Muscle of back (tissue), 3 donors: ENCODE measurements at regions not wholly inside any gene's neighbourhood (a gene's known extent, or its start where the extent isn't known, plus 50 kb on each side); places are given as distances from the start of the nearest gene placed in this dataset.

ENCODE experiments used
- DNase-seq, 3 donors: peaks; one replicate each; pipeline versions ENCODE4 v3.0.0 to v3.0.0-alpha.2; 2013

DNA sequence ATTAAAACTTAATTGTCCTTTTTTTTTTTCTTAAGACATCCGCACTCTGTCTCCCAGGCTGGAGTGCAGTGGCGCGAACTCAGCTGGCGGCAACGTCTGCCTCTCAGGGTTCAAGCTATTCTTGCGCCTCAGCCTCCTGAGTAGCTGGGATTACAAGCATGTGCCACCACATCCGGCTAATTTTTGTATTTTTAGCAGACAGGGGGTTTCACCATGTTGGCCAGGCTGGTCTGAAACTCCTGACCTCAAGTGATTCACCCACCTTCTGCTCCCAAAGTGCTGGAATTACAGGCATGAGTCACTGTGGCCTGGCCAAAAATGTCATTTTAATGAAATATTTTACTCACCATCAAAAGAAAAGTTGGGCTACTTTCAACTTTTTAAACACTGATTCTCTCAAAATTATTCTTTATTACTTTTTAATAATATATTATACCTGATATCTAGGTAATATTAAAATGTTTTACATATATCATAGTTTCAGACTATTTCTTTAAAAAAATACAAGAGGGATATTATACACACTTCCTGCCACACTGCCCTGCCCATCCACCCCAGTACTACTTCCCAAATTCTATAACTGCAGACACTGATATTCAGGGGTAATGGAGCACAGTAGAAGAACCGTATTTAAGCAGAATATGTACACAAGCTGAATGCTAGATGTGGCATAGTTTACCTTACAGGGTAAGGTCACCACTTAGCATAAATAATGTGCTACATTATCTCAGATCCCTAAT is 723.9 kb upstream of the ZNF385D start:
- DNase-seq = no peak

DNA sequence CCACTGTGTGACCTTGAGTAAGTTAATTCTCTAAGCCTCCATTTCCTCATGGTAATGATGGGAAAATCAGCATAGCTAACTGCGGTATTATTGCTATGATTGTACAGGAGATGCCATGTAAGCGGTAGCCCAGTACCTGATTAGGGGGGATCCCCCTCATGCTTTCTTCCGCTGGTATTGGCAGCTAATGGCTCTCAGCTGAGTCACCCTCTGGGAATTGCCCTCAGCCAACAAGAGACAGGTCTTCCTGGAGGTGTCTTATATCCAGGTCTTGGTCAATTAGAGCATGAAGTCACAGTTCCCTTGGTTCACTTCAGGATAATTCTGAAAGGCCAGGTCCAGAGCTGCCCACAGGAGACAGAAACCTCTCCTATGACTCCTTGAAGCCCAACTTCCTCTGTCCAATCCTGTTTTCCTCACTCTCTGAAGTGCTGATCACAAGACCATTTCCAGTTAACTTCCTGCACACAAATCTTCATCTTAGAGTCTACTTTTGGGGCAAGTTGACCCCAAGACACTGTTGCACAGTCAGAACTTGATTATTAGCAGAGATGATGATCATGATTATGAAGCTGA is 724.7 kb upstream of the ZNF385D start:
- no peak for DNase-seq

DNA sequence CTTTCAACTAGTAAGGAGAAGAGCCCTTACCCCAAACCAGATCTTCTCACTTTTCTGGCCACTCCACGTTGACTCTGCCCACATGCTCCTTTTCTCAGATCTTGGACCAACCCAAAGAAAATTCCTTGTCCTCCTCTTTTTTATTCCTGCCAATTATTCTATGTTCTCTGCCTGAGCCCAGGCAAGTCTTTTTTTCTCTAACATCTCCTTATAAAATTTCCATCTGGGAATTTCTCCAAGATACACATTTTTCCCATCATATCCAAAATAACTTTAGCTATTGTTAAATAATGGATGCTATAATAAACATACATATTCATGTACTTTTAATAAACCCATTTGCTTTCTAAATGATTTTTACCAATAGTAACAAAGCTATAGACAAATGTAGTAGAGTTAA is 726.0 kb upstream of the ZNF385D start:
- peak; percentile 34 to 69 (median 34) for DNase-seq

DNA sequence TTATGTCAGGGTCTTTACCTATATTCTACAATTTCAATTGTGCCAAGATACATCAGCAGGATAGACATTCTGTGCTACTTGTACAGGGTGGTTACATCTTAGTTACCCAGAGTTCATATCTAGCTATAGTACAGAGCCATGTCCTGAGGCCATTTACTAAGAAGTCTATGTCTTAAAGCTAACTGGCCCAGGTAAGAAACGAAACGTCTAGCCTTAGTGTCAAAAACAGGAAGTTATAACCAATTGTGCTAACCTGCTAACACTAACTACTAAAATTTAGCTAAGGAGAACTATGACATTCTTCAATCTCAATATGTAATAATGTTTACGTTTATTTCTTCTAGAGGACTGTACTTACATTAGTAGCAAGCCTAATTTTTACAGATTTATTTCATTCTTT is 717.2 kb upstream of the UBE2E2 start:
- DNase-seq = no peak

DNA sequence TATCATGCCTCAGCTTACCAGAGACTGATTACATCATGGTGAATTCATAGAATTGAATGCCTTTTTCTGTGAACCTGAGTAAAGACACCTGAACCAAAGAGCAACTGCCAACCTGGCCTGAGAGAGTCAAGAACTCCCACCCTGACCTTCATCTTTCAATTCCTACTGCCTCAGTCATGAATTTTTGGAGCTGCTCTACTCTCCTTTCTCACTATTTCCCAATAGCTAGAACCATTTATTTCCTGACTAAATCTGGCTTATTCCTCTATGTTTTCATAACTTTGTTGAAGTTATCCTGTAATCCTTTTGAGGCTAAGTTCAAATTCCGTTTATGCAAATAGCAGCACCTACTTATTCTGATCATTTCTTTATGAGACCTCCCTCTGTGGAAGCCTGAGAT is 712.4 kb upstream of the UBE2E2 start:
- DNase-seq = no peak

DNA sequence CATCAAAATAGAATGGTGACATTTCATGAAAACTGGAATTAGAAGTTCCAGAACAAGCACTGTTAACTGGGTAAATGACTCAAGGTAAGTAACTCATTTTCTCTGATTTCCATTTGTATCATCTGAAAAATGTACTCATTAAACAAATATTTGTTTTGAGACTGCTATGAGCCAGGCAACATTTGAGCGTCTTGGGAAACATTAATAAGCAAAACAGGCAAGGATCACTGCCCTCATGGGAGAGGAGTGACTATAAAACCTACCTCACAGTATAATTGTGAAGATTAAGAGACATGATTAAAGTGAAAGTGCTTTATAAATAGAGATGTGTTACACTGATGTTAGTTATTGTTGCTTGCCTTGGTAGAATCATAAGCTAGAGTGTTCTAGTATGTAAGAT is 711.8 kb upstream of the UBE2E2 start:
- no peak for DNase-seq

DNA sequence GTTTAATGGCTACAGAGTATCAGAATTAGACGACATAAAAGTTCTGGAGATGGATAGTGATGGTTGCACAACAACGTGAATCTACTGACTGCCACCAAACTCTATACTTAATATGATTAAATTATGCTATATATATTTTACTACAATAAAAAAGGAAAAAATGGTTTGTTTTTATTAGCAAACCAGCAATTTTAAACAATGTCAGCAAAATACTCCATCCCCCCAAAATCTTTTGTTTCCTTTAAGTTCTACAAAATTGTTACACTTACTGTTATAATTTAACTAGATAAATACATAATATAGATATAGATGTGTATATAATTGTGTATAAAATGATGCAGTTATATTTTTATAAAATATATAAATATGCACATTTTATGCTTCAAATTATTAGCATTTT is 710.8 kb upstream of the UBE2E2 start:
- no peak for DNase-seq

DNA sequence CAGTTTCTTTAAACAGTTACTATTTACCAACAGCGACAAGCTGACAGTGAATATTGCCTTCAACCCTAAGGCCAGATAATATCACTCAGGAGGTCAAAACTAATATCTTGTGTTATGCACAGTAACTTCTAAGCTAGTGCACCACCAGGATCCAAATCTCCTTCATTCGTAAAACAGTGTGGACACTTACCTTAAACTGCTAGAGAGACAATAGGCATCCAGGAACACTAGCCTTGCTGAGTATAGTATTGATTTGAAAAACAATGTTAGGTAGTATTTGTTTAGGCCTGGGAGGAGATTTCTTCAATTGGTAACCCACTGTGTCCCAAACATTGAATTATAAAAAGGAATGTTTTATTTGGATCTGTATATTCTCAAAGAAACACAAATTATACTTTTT is 707.9 kb upstream of the UBE2E2 start:
- peak in 1 of 3 donors; percentile 29 for DNase-seq

DNA sequence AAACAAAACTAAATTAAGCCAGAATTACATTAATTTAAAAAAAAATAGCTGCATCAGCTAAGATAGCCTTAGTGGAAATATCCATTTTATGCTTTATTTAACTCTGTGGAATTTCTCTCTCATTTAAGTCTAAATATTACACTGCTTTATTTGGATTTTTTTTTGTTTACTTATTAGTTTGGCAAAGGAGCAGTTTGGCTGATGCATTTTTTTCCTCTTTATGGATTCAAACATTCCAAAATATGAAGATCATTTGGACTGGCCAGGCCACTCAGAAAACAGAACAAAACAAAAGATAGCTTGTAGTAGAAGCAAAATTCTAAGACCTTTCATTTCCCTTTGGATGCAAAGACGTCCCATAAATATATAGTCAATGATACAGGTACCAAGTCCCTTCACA is 707.3 kb upstream of the UBE2E2 start:
- peak; percentile 63 to 84 (median 66) for DNase-seq

DNA sequence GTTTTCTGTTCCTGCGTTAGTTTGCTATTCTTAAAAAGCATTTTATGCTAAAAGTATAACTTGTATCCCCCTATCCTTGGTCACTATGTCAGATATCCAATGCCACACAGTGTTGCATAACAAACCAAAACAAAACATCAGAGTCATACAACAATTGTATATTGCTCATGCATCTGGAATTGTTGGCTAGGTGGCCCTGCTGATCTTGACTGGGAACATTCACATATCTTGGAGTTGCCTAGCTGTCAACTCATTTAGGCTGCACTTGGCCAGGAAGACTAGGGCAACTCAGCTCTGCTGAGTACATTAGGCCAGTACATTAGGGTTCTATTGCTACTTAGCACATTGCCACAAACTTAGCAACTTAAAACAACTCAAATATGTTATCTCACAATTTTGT is 706.5 kb upstream of the UBE2E2 start:
- DNase-seq = no peak

DNA sequence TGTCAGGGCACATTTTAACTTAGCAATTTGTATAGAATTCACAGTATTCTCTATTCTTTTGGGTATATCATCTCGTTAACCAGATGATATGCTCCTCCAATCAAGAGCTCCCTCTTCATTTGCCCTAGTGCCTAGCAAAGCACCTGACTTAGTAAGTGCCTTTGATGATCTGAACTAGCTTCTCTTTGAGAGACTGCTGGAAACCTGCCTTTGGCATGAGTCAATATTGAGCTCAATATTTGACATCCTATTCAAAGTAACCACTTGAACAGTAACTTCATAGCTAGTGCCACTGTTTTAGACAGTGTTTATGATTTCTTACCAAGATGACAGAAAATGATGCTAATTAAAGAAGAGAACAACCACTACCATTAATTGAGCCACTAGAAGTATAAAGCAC is 696.3 kb upstream of the UBE2E2 start:
- no peak for DNase-seq

DNA sequence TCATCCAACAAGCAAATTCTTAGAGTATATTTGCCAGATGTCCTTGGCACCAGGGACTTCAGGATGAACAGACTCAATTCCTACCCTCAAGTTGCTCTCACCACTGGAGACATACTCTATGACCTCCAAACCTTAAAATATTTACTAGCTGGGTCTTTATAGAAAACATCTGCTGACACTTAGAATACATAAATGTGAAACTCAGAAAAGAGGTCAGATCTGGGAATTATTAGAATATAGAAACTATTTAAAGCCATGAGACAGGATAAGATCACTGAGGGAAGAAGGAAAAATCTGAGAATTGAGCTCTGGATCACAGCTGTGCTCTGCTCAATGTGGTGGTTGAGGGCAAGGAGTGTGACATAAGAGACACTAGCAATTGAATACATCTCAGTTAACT is 695.4 kb upstream of the UBE2E2 start:
- peak; percentile 43 to 79 (median 54) for DNase-seq

DNA sequence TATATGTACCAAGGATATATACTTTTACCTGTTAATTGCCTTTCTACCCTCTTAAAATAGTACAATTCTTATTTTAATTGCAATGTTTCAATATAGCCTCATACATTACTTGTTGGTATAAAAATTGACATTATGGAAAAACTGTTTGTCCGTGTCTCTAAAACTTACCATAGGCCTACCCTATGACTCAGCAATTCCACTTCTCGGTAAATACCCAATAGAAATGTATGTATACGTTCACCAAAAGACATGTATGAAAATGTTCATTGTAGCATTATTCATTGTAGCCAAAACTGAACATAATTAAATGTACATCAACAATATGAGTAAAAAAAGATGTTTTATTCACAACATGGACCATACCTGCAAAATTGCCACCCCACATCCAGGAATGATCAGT is 679.2 kb upstream of the UBE2E2 start:
- no peak for DNase-seq

DNA sequence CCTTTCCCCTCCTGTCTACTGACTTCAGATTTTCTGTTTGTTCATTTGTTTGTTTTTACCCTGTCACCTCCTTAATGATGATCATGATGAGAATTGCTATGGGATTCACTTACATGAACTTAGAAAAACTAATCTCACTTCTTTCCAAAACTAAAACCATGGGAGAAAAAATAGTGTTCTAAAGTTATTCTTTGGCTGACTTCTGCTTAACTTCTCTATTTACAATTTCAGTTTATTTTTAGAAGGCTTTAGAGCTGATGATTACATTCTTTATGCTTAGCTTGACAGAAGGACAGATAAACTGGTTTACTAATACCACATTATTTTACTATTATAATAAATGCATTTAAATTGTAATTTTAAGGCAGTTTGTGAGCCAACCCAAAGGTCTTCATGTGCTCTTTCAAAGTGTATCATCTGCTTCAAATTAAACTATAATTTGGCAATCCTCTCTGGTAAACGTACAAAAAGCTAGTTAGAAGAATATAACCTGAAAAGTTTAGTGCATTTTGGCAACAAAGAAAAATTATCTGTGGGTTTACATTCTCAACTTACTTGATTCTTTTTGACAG is 676.8 kb upstream of the UBE2E2 start:
- DNase-seq = peak in 2 of 3 donors; percentile 38 to 60

DNA sequence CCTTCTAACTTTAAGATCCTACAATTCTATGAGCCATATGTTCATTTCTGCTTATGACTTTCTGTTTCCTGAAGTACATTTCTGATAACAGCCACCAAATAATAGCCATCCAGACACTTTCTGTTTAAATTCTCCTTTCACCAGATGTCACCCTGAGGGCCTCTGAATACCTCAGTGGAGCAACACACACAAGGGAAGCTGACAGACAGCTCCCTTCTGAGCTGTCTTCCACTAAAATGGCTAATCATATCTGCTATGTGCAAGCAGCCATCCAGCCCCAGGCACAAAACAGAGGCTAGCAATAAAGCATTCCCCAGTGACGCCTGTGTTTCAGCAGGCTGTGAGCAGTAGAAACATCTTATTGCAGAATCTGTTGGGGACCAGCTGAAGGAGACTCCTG is 666.6 kb upstream of the UBE2E2 start:
- peak in 1 of 3 donors; percentile 12 for DNase-seq

DNA sequence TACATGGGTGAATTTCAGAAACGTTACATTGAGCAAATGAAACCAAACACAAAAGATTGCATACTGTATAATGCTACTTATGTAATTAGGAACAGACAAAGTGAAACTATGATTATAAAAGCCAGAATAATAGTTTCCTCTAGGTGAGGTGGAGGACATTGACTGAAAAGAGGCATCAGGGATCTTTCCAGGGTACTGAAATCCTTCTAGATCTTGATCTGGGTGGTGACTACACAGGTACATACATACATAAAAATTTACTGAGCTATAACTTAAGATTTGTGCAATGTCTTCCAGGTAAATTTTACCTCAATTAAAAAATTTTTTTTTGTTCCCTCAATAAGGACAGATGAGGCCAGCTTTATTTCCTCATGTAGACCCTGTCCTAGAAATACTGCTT is 665.6 kb upstream of the UBE2E2 start:
- DNase-seq = no peak

DNA sequence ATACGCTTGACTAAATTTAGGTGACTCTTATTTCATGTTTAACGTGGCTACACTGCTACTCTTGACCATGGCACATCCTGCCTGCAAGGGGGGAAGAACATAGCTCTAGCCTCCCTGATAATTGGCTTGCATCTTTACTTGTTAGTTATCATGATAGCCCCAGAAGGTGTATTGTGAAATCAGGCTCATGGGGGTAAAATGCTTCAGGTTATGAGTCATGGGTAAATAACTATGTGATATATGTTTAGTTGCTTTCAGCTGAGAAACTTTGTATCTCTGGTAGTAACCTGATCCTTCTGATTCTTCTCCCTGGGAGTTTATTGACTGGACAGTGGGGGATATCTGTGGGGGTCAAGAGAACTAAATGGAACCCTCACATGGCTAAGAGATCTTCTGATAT is 660.8 kb upstream of the UBE2E2 start:
- no peak for DNase-seq

DNA sequence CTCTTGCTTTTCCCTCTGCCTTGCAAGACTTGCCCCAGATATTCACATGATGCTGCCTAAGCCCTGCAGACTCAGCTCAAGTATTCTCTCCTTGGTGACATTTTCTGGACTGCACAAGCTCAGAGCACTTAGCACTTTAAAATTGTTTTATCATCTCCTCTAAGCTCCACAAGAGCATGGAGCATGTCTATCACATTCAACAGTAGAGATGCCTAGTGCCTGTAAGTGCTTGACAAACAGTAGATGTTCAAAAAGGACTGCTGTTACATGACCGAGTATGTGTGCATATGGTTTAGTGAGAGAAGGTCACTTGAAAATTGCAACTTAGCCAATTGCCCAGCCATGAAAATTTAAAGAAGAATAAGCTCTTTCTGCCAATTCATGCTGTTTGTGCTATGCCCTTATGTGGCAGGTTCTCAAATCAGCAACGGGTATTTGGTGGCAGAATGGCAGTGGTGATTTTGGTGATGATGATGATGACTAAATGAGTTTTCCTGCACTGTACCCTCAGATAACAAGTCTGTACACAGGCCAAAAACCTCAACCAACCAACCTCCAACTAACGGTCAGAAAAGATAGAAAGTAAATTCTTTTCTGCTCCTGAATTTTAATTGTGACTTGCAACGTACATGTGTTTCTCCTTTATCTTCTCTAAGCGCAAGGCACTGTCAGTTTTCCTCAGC is 647.2 kb upstream of the UBE2E2 start:
- DNase-seq = no peak

DNA sequence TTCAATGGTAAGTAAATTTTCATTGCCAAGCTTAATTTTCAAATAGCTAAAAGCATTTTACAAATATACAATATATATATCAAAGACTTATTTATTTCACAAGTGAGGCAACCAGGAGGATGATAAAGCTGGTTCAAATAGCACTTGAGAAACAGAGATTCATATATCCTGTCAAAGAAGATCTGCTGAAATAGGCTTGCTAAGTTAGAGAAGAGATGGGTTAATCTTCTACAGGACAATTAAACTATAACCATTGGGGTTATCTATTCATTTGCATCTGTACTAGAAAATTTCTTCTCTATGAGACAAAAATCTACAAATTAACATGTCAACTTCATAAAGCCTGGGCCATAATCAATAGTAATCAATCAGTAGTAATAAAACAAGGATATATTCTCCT is 637.7 kb upstream of the UBE2E2 start:
- DNase-seq = no peak

DNA sequence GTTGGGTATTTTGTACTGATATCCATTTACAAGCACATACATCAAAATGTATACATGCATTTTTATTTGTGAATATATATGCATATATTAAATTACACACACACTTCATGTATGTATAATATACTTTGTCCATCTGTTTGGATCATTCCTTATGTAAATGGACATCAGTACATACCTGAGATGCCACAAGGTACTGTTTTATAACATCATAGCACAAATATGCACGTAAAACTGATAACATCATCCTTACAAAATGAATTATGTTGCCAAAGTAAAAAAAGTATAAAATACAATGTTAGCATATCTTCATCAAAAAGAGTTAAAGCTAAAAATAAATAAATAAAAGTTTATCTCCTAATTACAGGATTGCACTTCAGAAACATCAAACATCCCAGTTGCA is 634.8 kb upstream of the UBE2E2 start:
- DNase-seq = no peak

DNA sequence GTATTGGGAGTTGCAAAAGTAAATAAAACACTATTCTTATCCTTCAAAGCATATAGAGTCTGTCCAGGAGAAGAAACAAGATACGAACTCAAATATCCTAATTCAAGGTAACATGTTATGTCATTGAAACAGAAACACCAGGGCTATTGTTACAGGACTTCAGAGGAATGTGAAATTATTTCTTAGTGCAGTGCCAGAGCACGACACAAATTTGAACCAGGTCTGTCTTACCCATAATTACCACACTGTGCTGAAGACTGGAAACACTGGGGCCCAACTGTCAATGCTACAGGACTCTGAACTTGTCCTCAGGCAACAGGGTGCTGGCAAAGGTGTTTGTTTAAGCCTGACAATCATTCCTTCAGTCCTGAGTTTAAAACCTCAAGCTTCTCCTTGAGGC is 633.6 kb upstream of the UBE2E2 start:
- no peak for DNase-seq

DNA sequence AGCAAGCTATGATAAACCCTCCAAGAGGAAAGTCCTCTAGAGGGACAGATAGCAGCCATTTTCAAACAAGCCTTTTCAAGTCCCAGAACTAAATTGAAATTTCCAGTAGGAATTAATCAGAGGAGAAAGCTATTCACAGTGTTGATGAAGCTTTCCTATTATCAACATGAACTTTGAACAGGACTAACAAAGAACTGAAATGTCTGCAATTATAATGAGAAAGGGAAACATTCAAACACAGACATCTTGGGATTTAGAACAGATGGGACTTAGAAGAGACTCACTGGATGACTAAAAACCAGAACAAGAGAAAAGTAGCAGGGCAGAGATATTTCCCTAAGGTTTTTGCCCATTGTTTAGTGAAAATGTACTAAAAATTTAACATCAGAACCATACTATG is 622.1 kb upstream of the UBE2E2 start:
- DNase-seq = no peak

DNA sequence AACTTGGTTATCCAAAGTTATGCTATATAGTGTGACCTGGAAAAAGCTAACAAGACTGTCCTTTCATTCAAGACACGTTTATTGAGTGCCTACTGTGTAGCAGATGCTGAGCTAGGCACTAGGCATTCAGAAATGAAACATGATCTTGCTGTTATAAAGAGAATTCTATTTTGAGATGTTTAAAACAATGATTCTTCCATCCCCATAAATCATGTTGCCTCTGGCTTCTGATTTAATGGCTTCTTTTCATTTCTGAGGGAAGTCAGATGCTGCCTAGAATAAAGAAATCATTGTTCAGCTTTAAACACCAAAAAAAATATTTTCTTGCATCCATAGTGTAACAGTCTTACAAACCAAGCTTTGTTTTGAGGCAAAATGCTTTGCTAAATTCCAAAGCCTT is 620.9 kb upstream of the UBE2E2 start:
- DNase-seq = no peak
